T-cell (primary cell): ENCODE measurements at regions not wholly inside any gene's neighbourhood (a gene's known extent, or its start where the extent isn't known, plus 50 kb on each side); places are given as distances from the start of the nearest gene placed in this dataset.
"Not testable (repeated sequence)": the region's sequence is repeated elsewhere in the genome, so short reads cannot be mapped to it uniquely, and the experiment has no call there.

ENCODE experiments used
- ATAC-seq, 4 experiments: fragments of 200-7000 bp in 3 of 4; fragments of 150-1000 bp in 1 of 4; cut with Tn5 transposase; replicated peaks in 1 of 4; 1 replicate in 3 of 4; 2 replicates in 1 of 4; pipeline ENCODE4 v1.10.0; 2021; ENCODE audit warnings: moderate library complexity in 3 of 4, mild to moderate bottlenecking in 2 of 4, moderate number of reproducible peaks in 1 of 4
- CTCF ChIA-PET, 2 donors: fragments of 300-600 bp; sonication (Branson Sonifier 250); formaldehyde crosslinking; loops; one replicate each; lab custom pipeline; 2022; ENCODE audit warnings: antibody characterized with exemption in 2 of 2; lab: Charles Lee
- POLR2A ChIA-PET, 2 donors: fragments of 300-600 bp; sonication (Branson Sonifier 250); formaldehyde crosslinking; loops; one replicate each; lab custom pipeline; 2022; ENCODE audit warnings: antibody characterized with exemption in 2 of 2; lab: Charles Lee
- DNase-seq, 35 experiments: peaks; one replicate each; pipeline versions ENCODE4 v3.0.0 to v3.0.0-alpha.2; 2013 to 2023
- H3K27ac ChIP-seq: one replicate; pipeline ENCODE4 v1.5.1; 2013; ENCODE audit warnings: low read length
- H3K27me3 ChIP-seq, 2 experiments: replicated peaks in 1 of 2; 1 replicate in 1 of 2; 2 replicates in 1 of 2; pipeline versions ENCODE4 v1.6.1 to v1.7.0; 2013; ENCODE audit warnings: low read length in 1 of 2, mixed read lengths in 1 of 2; ENCODE audit not compliant: control insufficient read depth in 2 of 2, insufficient read depth in 2 of 2; ENCODE audit errors: extremely low read depth in 1 of 2
- H3K36me3 ChIP-seq, 2 donors: 1 replicate in 1 of 2; 2 replicates in 1 of 2; pipeline versions ENCODE4 v1.6.1 to v1.7.0; 2013; ENCODE audit warnings: low read length in 1 of 2; ENCODE audit not compliant: control insufficient read depth in 2 of 2, insufficient read depth in 1 of 2; ENCODE audit errors: extremely low read depth in 1 of 2
- H3K4me1 ChIP-seq, 2 experiments: 1 replicate in 1 of 2; 2 replicates in 1 of 2; pipeline versions ENCODE4 v1.6.1 to v1.7.0; 2013; ENCODE audit warnings: low read length in 2 of 2, mixed read lengths in 1 of 2; ENCODE audit not compliant: insufficient read depth in 2 of 2, control insufficient read depth in 1 of 2; ENCODE audit errors: extremely low read depth in 1 of 2
- H3K4me3 ChIP-seq, 2 donors: 1 replicate in 1 of 2; 2 replicates in 1 of 2; pipeline versions ENCODE4 v1.5.1 to v1.7.0; 2013; ENCODE audit warnings: mild to moderate bottlenecking in 2 of 2, low read length in 1 of 2, moderate library complexity in 1 of 2; ENCODE audit not compliant: control insufficient read depth in 1 of 2; ENCODE audit errors: extremely low read depth in 1 of 2
- H3K9me3 ChIP-seq: 2 replicates; pipeline ENCODE4 v1.7.0; 2013
- H3K27ac Mint-ChIP-seq, 2 donors: one replicate each; pipeline ENCODE4 v1.8.0; 2020 to 2021; ENCODE audit warnings: mild to moderate bottlenecking in 2 of 2, mixed read lengths in 2 of 2
- H3K27me3 Mint-ChIP-seq, 2 donors: one replicate each; pipeline ENCODE4 v1.8.0; 2021 to 2022; ENCODE audit warnings: mixed read lengths in 2 of 2
- H3K36me3 Mint-ChIP-seq: one replicate; pipeline ENCODE4 v1.8.0; 2021; ENCODE audit warnings: mixed read lengths
- H3K4me1 Mint-ChIP-seq, 3 donors: one replicate each; pipeline ENCODE4 v1.8.0; 2020 to 2022; ENCODE audit warnings: mixed read lengths in 3 of 3, mild to moderate bottlenecking in 1 of 3
- H3K4me3 Mint-ChIP-seq, 3 donors: one replicate each; pipeline ENCODE4 v1.8.0; 2020 to 2022; ENCODE audit warnings: mild to moderate bottlenecking in 3 of 3, mixed read lengths in 3 of 3, moderate library complexity in 3 of 3
- H3K9me3 Mint-ChIP-seq, 3 donors: one replicate each; pipeline ENCODE4 v1.8.0; 2020 to 2022; ENCODE audit warnings: mixed read lengths in 3 of 3
- WGBS: methylation state at CpG from one replicate; pipeline ENCODE4 v1.1.5; 2013; ENCODE audit warnings: missing lambda C conversion rate; ENCODE audit not compliant: insufficient coverage; 5-methylcytosine and 5-hydroxymethylcytosine counted together

DNA sequence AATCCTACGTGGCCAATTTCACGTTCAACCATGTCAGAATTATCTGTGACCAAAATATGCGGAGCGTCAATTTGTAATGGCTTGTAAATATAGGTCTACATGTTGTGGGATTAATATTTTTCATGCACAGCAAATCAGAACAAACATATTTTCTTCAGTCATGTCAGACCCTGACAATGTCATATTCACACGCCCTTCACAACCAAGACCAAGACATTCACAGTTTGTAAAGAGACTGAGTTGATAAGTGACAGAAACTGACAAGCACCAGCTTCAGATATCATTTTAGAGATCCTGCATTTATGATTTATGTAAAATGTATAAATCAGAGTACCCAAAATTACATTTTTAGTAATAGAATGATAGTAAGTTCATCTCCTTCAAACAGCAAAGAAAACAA, 57.3 kb upstream of the NOVA1 start:
- H3K27me3 ChIP-seq, result no peaks in the 10 kb centered on the region
- peaks cover 0 to 12% (median 3%) of the 10 kb centered on the region in 3 donors for H3K9me3 Mint-ChIP-seq
- no peak overlapping the region for H3K27ac ChIP-seq
- H3K27me3 Mint-ChIP-seq, result no peaks in the 10 kb centered on the region
- POLR2A ChIA-PET, result interaction anchor here in 1 of 2 donors (0.6 kb wide), 1 partner anchor 67 kb away, joined by 3 read pairs; no protein-coding TSS in a partner anchor
- H3K36me3 Mint-ChIP-seq, result no peaks in the 10 kb centered on the region
- WGBS, result no CpG with 5 or more reads among the region's 5 CpGs
- CTCF ChIA-PET, result interaction anchor here in 1 of 2 donors (0.8 kb wide), 1 partner anchor 1920 kb away, joined by 3 read pairs; no protein-coding TSS in a partner anchor
- no peak overlapping the region for H3K27ac Mint-ChIP-seq
- no peaks in the 10 kb centered on the region for H3K36me3 ChIP-seq
- no peak overlapping the region for H3K4me3 ChIP-seq
- no peak overlapping the region for H3K4me3 Mint-ChIP-seq
- H3K9me3 ChIP-seq, result no peaks in the 10 kb centered on the region
- ATAC-seq, result no peak
- no peaks in the 10 kb centered on the region for H3K4me1 ChIP-seq
- no peak for DNase-seq
- no peaks in the 10 kb centered on the region for H3K4me1 Mint-ChIP-seq

DNA sequence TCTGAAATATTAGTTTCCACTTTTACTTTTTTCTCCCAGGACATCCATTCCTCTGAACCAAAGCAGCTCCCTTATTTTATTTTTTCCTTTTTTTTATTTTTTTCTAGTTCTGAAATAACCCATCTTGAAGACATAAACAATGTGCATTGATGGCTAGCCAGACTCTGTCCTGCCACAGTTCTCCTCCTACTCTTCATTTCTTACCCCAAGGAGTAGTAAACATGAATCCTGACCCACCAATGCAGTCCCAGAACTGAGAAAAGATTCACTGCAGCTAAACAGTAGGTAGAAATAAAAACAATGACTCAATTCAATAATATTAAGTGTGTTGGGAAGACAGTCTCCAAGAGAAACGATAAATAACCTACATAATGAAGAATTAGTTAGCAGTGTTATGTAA, 65.7 kb upstream of the NOVA1 start:
- WGBS, result no CpG with 5 or more reads among the region's 1 CpG
- no peaks in the 10 kb centered on the region for H3K27me3 ChIP-seq
- no peak overlapping the region for H3K4me3 ChIP-seq
- H3K9me3 ChIP-seq, result no peaks in the 10 kb centered on the region
- H3K36me3 Mint-ChIP-seq, result no peaks in the 10 kb centered on the region
- no peaks in the 10 kb centered on the region for H3K4me1 ChIP-seq
- POLR2A ChIA-PET, result no interaction called here
- H3K4me3 Mint-ChIP-seq, result no peak overlapping the region
- no peaks in the 10 kb centered on the region for H3K4me1 Mint-ChIP-seq
- CTCF ChIA-PET, result no interaction called here
- no peaks in the 10 kb centered on the region for H3K36me3 ChIP-seq
- H3K27me3 Mint-ChIP-seq, result no peaks in the 10 kb centered on the region
- DNase-seq (no peak), ATAC-seq (no peak)
- peaks cover 20 to 32% (median 28%) of the 10 kb centered on the region in 3 donors for H3K9me3 Mint-ChIP-seq
- no peak overlapping the region for H3K27ac ChIP-seq
- H3K27ac Mint-ChIP-seq, result no peak overlapping the region

DNA sequence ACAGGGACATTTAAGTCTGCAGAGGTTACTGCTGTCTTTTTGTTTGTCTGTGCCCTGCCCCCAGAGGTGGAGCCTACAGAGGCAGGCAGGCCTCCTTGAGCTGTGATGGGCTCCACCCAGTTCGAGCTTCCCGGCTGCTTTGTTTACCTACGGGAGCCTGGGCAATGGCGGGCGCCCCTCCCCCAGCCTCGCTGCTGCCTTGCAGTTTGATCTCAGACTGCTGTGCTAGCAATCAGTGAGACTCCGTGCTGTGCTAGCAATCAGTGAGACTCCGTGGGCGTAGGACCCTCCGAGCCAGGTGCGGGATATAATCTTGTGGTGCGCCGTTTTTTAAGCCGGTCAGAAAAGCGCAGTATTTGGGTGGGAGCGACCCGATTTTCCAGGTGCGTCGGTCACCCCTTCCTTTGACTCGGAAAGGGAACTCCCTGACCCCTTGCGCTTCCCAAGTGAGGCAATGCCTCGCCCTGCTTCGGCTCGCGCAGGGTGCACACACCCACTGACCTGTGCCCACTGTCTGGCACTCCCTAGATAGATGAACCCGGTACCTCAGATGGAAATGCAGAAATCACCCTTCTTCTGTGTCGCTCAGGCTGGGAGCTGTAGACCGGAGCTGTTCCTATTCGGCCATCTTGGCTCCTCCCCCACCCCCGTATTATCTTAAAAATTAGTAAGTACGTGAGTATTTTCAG, 81.0 kb upstream of the NOVA1 start:
- H3K4me3 Mint-ChIP-seq, H3K27me3 ChIP-seq, H3K27ac ChIP-seq, H3K27ac Mint-ChIP-seq, H3K27me3 Mint-ChIP-seq, ATAC-seq, H3K36me3 ChIP-seq, CTCF ChIA-PET, DNase-seq, H3K36me3 Mint-ChIP-seq, H3K4me3 ChIP-seq, POLR2A ChIA-PET, H3K4me1 Mint-ChIP-seq, H3K9me3 ChIP-seq, H3K4me1 ChIP-seq: not testable (repeated sequence)
- H3K9me3 Mint-ChIP-seq, result peaks cover 12 to 20% (median 17%) of the 10 kb centered on the region in 3 donors
- WGBS, result 90% methylated on average over 7 of the region's 31 CpGs

DNA sequence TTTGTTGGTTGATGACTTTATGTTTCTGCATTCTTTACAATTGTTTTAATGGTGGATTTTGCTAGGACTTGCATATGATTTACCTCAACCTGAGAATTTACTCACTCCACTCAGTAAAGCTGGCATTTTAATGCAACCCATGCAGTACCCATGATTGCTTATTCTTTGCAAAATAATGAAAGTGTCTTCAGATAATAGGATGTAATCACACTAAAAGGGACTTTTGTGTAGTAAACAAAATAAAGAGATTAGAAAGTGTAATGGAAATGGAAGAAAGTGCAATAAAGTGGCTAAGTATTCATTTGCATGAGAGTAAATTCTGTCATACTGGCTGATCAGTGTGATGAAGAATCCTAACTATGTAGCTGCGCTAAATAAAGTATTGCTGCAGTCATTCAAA, 87.6 kb upstream of the NOVA1 start:
- ATAC-seq, result no peak
- POLR2A ChIA-PET, result no interaction called here
- Histone ChIP-seq H3K36me3 (no peaks in the 10 kb centered on the region), H3K27ac (no peak overlapping the region), H3K4me3 (no peak overlapping the region), H3K27me3 (no peaks in the 10 kb centered on the region), H3K4me1 (no peaks in the 10 kb centered on the region), H3K9me3 (peaks cover 3% of the 10 kb centered on the region)
- Mint-ChIP-seq H3K4me1 (no peaks in the 10 kb centered on the region), H3K4me3 (no peak overlapping the region), H3K36me3 (no peaks in the 10 kb centered on the region), H3K27ac (no peak overlapping the region), H3K9me3 (peaks cover 6 to 18% (median 15%) of the 10 kb centered on the region in 3 donors), H3K27me3 (no peaks in the 10 kb centered on the region)
- CTCF ChIA-PET, result no interaction called here
- no CpG with 5 or more reads among the region's 1 CpG for WGBS
- no peak for DNase-seq

DNA sequence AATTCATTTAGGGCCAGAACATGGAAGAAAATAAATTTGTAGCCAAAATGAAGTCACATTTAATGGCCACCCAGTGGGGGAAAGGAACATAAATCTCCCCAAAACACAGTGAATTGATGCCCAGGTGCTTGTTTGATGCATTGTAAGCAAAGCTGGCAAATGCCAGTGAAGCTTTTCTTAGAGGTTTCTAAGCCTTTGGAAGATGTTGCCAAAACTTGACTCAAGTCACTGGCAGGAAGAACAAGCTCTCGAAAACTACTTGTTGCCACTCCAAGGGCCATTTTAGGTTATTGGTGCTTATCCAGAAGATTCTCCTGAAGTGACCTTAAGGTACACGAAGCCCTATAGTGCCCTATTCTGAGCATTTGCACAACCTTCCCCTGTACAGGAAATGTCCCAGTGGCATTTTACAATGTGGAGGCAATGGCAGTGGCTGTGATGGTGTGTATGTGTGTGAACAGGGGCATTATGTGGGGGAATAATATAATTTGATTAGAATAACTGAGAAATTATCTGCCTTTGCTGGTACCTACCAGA, 89.5 kb upstream of the NOVA1 start:
- Mint-ChIP-seq H3K27me3 (no peaks in the 10 kb centered on the region), H3K4me3 (no peak overlapping the region), H3K27ac (no peak overlapping the region), H3K36me3 (no peaks in the 10 kb centered on the region), H3K9me3 (peaks cover 16 to 26% (median 25%) of the 10 kb centered on the region in 3 donors), H3K4me1 (no peaks in the 10 kb centered on the region)
- no peaks in the 10 kb centered on the region for H3K36me3 ChIP-seq
- no peak overlapping the region for H3K4me3 ChIP-seq
- peaks cover 3% of the 10 kb centered on the region for H3K9me3 ChIP-seq
- DNase-seq (no peak), ATAC-seq (no peak)
- ChIA-PET CTCF (no interaction called here), POLR2A (interaction anchor here in 1 of 2 donors (0.8 kb wide), 1 partner anchor 13 kb away, joined by 3 read pairs; no protein-coding TSS in a partner anchor)
- no peaks in the 10 kb centered on the region for H3K4me1 ChIP-seq
- WGBS, result 100% methylated on average over 1 of the region's 2 CpGs
- H3K27ac ChIP-seq, result no peak overlapping the region
- no peaks in the 10 kb centered on the region for H3K27me3 ChIP-seq

DNA sequence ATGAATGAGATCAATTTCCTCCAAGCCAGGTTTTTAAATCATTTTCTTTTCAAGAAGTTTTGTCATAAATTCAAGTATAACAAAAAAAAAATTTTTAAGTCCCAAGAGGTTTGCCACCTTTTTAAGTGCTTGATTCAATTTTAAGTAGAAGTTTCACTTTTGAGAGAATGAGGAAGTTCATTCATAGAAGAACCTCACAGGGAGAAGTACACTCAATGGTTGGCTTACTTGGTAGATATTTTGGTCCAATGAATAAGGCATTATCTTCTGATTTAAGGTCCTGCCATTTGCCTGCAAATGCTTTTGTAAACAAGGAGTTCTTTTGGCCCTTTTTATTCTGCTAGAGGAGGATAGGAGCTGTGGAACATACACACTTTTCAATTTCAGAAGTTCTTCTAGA, 96.7 kb upstream of the NOVA1 start:
- Histone ChIP-seq H3K27me3 (no peaks in the 10 kb centered on the region), H3K36me3 (no peaks in the 10 kb centered on the region), H3K4me1 (no peaks in the 10 kb centered on the region), H3K9me3 (no peaks in the 10 kb centered on the region), H3K27ac (no peak overlapping the region), H3K4me3 (no peak overlapping the region)
- no peaks in the 10 kb centered on the region for H3K36me3 Mint-ChIP-seq
- no peak for ATAC-seq
- peaks cover 16 to 44% (median 26%) of the 10 kb centered on the region in 3 donors for H3K9me3 Mint-ChIP-seq
- DNase-seq, result no peak
- H3K27me3 Mint-ChIP-seq, result no peaks in the 10 kb centered on the region
- ChIA-PET POLR2A (no interaction called here), CTCF (no interaction called here)
- no peak overlapping the region for H3K4me3 Mint-ChIP-seq
- no peaks in the 10 kb centered on the region for H3K4me1 Mint-ChIP-seq
- no peak overlapping the region for H3K27ac Mint-ChIP-seq
